Omental fat pad (tissue), 3 donors: ENCODE measurements at regions not wholly inside any gene's neighbourhood (a gene's known extent, or its start where the extent isn't known, plus 50 kb on each side); places are given as distances from the start of the nearest gene placed in this dataset.

Experiments
- ATAC-seq: fragments of 150-250 bp; one replicate; pipeline ENCODE4 v1.9.1; 2016; ENCODE audit warnings: mild to moderate bottlenecking, moderate library complexity; ENCODE audit not compliant: low FRiP score
- DNase-seq: peaks from one replicate; pipeline ENCODE4 v3.0.0-alpha.2; 2019; ENCODE audit warnings: low spot score
- CTCF ChIP-seq, 3 donors: fragments of 450-650 bp; IDR thresholded peaks; one replicate each; pipeline ENCODE4 v1.5.1; 2016 to 2017; ENCODE audit warnings: antibody characterized with exemption in 3 of 3, mild to moderate bottlenecking in 3 of 3, moderate library complexity in 2 of 3

- TF ChIP-seq CTCF (IDR thresholded peaks at IDR 0.05), result no peak
- DNase-seq (no peak), ATAC-seq (no peak)
These were observed 184.8 kb upstream of the NTF3 start for GRCh38 chr12:5247144-5247543.

DNA sequence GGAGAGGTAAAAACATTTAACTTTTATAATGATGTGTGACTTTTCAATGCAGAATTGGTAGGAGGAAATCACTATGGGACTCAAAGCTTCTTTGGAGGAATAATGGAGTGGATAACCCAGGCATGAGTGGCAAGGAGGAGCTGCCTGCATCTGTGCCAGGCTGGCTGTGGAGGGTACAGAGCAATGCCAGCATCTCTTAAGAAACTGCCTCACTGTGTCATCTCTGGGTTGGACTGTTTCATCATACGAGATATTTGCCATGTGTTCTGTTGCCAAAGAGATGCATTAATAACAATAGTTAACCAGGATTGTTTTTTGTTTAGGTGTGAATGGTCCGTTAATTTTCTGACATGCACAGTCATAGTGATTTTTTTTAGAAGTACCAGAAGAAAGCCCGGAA, 183.7 kb upstream of the NTF3 start:
- no peak for TF ChIP-seq CTCF (IDR thresholded peaks at IDR 0.05)
- no peak for ATAC-seq
- DNase-seq, result no peak

GRCh38 chr12:5248999-5249526, 182.8 kb upstream of the NTF3 start:
- DNase-seq, result no peak
- no peak for TF ChIP-seq CTCF (IDR thresholded peaks at IDR 0.05)

DNA sequence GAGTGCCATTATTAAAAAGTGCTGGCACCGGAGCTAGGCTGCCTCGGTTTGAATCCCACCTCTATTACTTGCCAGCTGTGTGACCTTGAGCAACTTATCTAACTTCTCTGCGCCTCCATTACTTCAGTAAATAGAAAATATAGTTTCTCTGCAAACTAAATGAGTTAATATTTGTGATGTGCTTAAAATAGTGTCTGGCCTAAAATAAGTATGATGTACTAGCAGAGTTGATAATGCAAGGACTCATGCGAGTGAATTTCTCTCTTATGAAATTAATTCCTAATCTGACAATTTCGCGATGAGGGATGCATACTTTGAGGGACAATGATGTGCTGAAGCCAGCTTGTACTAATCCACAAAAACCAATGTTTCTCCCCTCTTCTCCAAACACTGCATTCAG, 180.8 kb upstream of the NTF3 start:
- ATAC-seq (no peak), DNase-seq (no peak)
- TF ChIP-seq CTCF (IDR thresholded peaks at IDR 0.05), result no peak

More at GRCh38 chr12:5248999-5249526, 182.8 kb upstream of the NTF3 start:
- ATAC-seq, result no peak

DNA sequence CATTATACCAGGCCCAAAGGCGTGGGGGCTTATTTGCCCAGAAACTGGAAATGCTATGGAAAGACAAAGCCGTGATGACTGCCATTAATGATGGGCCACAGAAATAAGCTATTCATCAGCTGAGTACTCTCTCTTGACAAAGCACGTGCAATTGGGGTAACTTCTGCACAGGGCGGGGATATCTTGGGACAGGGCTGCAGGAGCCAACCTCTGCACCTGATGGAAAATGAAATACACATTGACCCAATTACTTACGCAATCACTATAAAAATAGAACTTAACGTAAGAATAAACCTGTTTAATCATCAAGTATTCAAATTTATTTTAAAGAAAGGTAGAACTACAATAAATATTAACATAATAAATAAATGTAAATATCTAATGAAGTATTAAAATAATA, 180.1 kb upstream of the NTF3 start:
- DNase-seq (no peak), ATAC-seq (no peak)

GRCh38 chr12:5254703-5255102, 177.2 kb upstream of the NTF3 start:
- no peak for TF ChIP-seq CTCF (IDR thresholded peaks at IDR 0.05)
- ATAC-seq (no peak), DNase-seq (no peak)

More for the DNA sequence above, 180.1 kb upstream of the NTF3 start:
- TF ChIP-seq CTCF (IDR thresholded peaks at IDR 0.05), result no peak

- DNase-seq, result no peak
- ATAC-seq, result no peak
- no peak for TF ChIP-seq CTCF (IDR thresholded peaks at IDR 0.05)
These were observed 174.0 kb upstream of the NTF3 start for GRCh38 chr12:5257763-5258495.
